ENCODE measurements at regions not wholly inside any gene's neighbourhood (a gene's known extent, or its start where the extent isn't known, plus 50 kb on each side); places are given as distances from the start of the nearest gene placed in this dataset.

- no peak overlapping the region for H3K4me3 ChIP-seq (ENCODE audit: low read depth, low read length)
- TF ChIP-seq CTCF (IDR thresholded peaks at IDR 0.05; ENCODE audit: borderline replicate concordance, insufficient read depth, low read depth, low read length) = no peak
Measured at GRCh38 chr2:65775839-65776238, 343.4 kb upstream of the SPRED2 start.

GRCh38 chr2:65767946-65768345 lies 335.5 kb upstream of the SPRED2 start:
- TF ChIP-seq CTCF (IDR thresholded peaks at IDR 0.05; ENCODE audit: borderline replicate concordance, insufficient read depth, low read depth, low read length) = no peak
- H3K4me3 ChIP-seq (ENCODE audit: low read depth, low read length) = no peak overlapping the region

- no peak overlapping the region for H3K4me3 ChIP-seq (ENCODE audit: low read depth, low read length)
- no peak for TF ChIP-seq CTCF (IDR thresholded peaks at IDR 0.05; ENCODE audit: borderline replicate concordance, insufficient read depth, low read depth, low read length)
Measured at GRCh38 chr2:65766768-65767267, 334.4 kb upstream of the SPRED2 start.

- no peak overlapping the region for H3K4me3 ChIP-seq (ENCODE audit: low read depth, low read length)
- no peak for TF ChIP-seq CTCF (IDR thresholded peaks at IDR 0.05; ENCODE audit: borderline replicate concordance, insufficient read depth, low read depth, low read length)
Measured at GRCh38 chr2:65765376-65765775, 333.0 kb upstream of the SPRED2 start.

- no peak for TF ChIP-seq CTCF (IDR thresholded peaks at IDR 0.05; ENCODE audit: borderline replicate concordance, insufficient read depth, low read depth, low read length)
- H3K4me3 ChIP-seq (ENCODE audit: low read depth, low read length) = no peak overlapping the region
Measured at GRCh38 chr2:65762068-65762467, 329.7 kb upstream of the SPRED2 start.

GRCh38 chr2:65754219-65754618 lies 321.8 kb upstream of the SPRED2 start:
- no peak overlapping the region for H3K4me3 ChIP-seq (ENCODE audit: low read depth, low read length)
- TF ChIP-seq CTCF (IDR thresholded peaks at IDR 0.05; ENCODE audit: borderline replicate concordance, insufficient read depth, low read depth, low read length) = no peak

- no peak for TF ChIP-seq CTCF (IDR thresholded peaks at IDR 0.05; ENCODE audit: borderline replicate concordance, insufficient read depth, low read depth, low read length)
- no peak overlapping the region for H3K4me3 ChIP-seq (ENCODE audit: low read depth, low read length)
Measured at GRCh38 chr2:65751408-65751807, 319.0 kb upstream of the SPRED2 start.
